ENCODE measurements at regions not wholly inside any gene's neighbourhood (a gene's known extent, or its start where the extent isn't known, plus 50 kb on each side); places are given as distances from the start of the nearest gene placed in this dataset.

GRCh38 chr4:58192217-58192616, 1082.0 kb upstream of the IGFBP7 start:
- TF ChIP-seq, protein P1, sequence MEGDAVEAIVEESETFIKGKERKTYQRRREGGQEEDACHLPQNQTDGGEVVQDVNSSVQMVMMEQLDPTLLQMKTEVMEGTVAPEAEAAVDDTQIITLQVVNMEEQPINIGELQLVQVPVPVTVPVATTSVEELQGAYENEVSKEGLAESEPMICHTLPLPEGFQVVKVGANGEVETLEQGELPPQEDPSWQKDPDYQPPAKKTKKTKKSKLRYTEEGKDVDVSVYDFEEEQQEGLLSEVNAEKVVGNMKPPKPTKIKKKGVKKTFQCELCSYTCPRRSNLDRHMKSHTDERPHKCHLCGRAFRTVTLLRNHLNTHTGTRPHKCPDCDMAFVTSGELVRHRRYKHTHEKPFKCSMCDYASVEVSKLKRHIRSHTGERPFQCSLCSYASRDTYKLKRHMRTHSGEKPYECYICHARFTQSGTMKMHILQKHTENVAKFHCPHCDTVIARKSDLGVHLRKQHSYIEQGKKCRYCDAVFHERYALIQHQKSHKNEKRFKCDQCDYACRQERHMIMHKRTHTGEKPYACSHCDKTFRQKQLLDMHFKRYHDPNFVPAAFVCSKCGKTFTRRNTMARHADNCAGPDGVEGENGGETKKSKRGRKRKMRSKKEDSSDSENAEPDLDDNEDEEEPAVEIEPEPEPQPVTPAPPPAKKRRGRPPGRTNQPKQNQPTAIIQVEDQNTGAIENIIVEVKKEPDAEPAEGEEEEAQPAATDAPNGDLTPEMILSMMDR (IDR thresholded peaks at IDR 0.05) = no peak
- no peak for TF ChIP-seq POLR2A (IDR thresholded peaks at IDR 0.05)
- no peak for TF ChIP-seq POLR2AphosphoS5 (IDR thresholded peaks at IDR 0.05)

All from suprapubic skin (tissue), 4 donors.